ENCODE measurements at regions not wholly inside any gene's neighbourhood (a gene's known extent, or its start where the extent isn't known, plus 50 kb on each side); places are given as distances from the start of the nearest gene placed in this dataset.
A peak's percentile ranks its signal among the peaks of the same experiment; 100 is the strongest.

DNA sequence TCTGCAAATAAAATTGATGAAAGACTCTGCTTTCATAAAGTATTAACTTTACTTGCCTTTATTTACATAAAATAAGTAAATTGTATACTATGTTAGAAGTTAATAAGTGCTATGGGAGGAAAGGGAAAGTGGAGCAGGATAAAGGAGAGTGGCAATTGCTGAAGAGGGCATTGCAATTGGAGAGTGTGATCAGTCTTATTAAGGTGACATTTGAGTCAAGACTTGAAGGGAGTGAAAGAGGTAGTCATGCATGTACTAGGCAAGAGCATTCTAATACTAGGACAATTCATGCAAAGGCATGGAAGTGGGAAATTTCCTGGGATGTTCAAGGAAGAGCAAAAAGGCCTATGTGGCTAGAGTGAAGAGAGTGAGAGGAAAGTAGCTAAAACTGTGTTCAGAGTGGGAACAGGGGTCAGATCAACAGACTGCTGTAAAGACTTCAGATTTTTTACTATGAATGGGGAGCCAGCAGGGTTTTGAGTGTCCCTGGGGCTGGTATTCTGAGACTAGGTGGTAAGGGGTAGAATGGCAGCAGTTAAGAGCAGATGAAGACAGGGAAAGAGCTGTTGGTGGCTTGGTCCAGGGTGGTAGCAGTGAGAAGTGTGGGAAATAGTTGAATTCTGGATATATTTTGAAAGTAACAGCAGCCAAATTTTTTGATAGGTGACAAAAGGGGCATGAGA is 182.3 kb upstream of the RIOK2 start:
- Histone ChIP-seq H3K4me3 (ENCODE audit: low read depth, low read length) (no peak overlapping the region), H4K91ac (ENCODE audit: low read depth, low read length) (no peak overlapping the region), H3K27ac (ENCODE audit: low read depth, low read length) (no peak overlapping the region), H3K79me2 (ENCODE audit: control insufficient read depth, insufficient read depth, low read length, poor library complexity) (no peaks in the 10 kb centered on the region), H3K27me3 (ENCODE audit: insufficient read depth, low read length) (no peaks in the 10 kb centered on the region), H2AK5ac (ENCODE audit: low read length) (no peak overlapping the region), H3K23ac (ENCODE audit: low read length) (no peak overlapping the region), H2BK12ac (ENCODE audit: low read length) (no peak overlapping the region), H3K36me3 (ENCODE audit: control insufficient read depth in 1 of 2, insufficient read depth in 2 of 2, low read length in 2 of 2) (no peaks in the 10 kb centered on the region), H2BK5ac (ENCODE audit: low read depth, low read length, poor library complexity) (no peak overlapping the region), H3K9ac (ENCODE audit: low read length) (no peak overlapping the region), H4K12ac (ENCODE audit: low read depth, low read length) (no peak overlapping the region), H2BK120ac (ENCODE audit: insufficient read depth, low read length, poor library complexity) (no peak overlapping the region), H4K8ac (ENCODE audit: low read depth, low read length) (no peak overlapping the region), H3K9me3 (ENCODE audit: insufficient read depth, low read depth, low read length) (no peaks in the 10 kb centered on the region), H3K4me1 (ENCODE audit: control insufficient read depth in 1 of 2, insufficient read depth in 2 of 2, low read length in 2 of 2) (no peaks in the 10 kb centered on the region), H3K4ac (ENCODE audit: low read depth, low read length) (no peak overlapping the region), H2AFZ (ENCODE audit: insufficient read depth, low read length, poor library complexity) (no peak overlapping the region), H3K18ac (ENCODE audit: low read length) (no peak overlapping the region), H3K79me1 (ENCODE audit: low read length) (no peaks in the 10 kb centered on the region), H3K4me2 (ENCODE audit: low read length) (no peak overlapping the region), H3K14ac (ENCODE audit: low read length) (no peak overlapping the region)
- DNase-seq, result no peak

DNA sequence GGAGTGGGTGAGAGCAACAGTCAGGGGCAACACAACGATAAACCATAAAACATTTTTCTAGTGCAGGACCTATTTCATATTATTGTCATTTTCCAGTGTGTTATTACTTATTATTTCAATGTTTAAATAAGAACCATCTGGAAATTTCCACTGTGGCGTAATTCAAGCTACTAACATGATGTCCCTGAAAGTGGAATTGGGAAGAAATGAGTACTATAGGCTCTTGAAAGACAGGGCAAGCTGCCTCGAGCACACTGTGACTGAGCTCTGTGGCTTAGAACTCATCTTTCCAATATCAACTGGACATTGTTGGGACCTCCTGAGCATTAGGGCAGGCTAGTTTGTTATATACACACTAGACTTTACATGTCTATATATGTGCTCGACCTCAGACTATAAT is 182.9 kb upstream of the RIOK2 start:
- Histone ChIP-seq H3K9ac (ENCODE audit: low read length) (no peak overlapping the region), H3K4me1 (ENCODE audit: control insufficient read depth in 1 of 2, insufficient read depth in 2 of 2, low read length in 2 of 2) (no peaks in the 10 kb centered on the region), H2BK5ac (ENCODE audit: low read depth, low read length, poor library complexity) (no peak overlapping the region), H2AK5ac (ENCODE audit: low read length) (no peak overlapping the region), H3K18ac (ENCODE audit: low read length) (no peak overlapping the region), H4K8ac (ENCODE audit: low read depth, low read length) (no peak overlapping the region), H4K12ac (ENCODE audit: low read depth, low read length) (no peak overlapping the region), H3K79me2 (ENCODE audit: control insufficient read depth, insufficient read depth, low read length, poor library complexity) (no peaks in the 10 kb centered on the region), H4K91ac (ENCODE audit: low read depth, low read length) (no peak overlapping the region), H3K4ac (ENCODE audit: low read depth, low read length) (no peak overlapping the region), H3K36me3 (ENCODE audit: control insufficient read depth in 1 of 2, insufficient read depth in 2 of 2, low read length in 2 of 2) (no peaks in the 10 kb centered on the region), H3K4me3 (ENCODE audit: low read depth, low read length) (no peak overlapping the region), H3K23ac (ENCODE audit: low read length) (no peak overlapping the region), H3K27me3 (ENCODE audit: insufficient read depth, low read length) (no peaks in the 10 kb centered on the region), H2AFZ (ENCODE audit: insufficient read depth, low read length, poor library complexity) (no peak overlapping the region), H2BK120ac (ENCODE audit: insufficient read depth, low read length, poor library complexity) (no peak overlapping the region), H3K79me1 (ENCODE audit: low read length) (no peaks in the 10 kb centered on the region), H2BK12ac (ENCODE audit: low read length) (no peak overlapping the region), H3K4me2 (ENCODE audit: low read length) (no peak overlapping the region), H3K14ac (ENCODE audit: low read length) (no peak overlapping the region), H3K27ac (ENCODE audit: low read depth, low read length) (no peak overlapping the region), H3K9me3 (ENCODE audit: insufficient read depth, low read depth, low read length) (no peaks in the 10 kb centered on the region)
- DNase-seq, result no peak
- no CpG with 5 or more reads among the region's 4 CpGs for WGBS (ENCODE audit: extremely low coverage, insufficient coverage, insufficient read length)

DNA sequence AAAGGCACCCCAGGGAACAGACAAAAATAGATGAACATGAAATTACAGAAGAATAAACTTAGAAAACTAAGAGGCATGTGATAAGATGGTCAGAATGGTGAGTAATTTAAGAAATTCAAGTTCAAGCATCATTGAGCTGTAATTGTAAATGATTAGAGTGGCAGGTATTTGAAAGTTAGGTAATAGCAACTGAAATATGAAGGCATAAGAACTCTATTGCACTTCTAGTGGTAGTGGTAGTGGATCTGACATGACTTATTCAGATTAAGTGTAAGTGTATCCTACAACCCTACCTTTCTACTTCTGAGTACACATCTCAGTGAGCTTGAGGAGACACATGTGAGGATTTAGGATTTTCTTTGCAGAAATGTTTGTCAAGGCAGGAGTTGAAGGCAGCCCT is 192.9 kb upstream of the RIOK2 start:
- Histone ChIP-seq H3K4me3 (ENCODE audit: low read depth, low read length) (no peak overlapping the region), H3K9me3 (ENCODE audit: insufficient read depth, low read depth, low read length) (no peaks in the 10 kb centered on the region), H3K4ac (ENCODE audit: low read depth, low read length) (no peak overlapping the region), H2BK5ac (ENCODE audit: low read depth, low read length, poor library complexity) (no peak overlapping the region), H2BK120ac (ENCODE audit: insufficient read depth, low read length, poor library complexity) (no peak overlapping the region), H2AK5ac (ENCODE audit: low read length) (no peak overlapping the region), H3K9ac (ENCODE audit: low read length) (no peak overlapping the region), H3K79me2 (ENCODE audit: control insufficient read depth, insufficient read depth, low read length, poor library complexity) (no peaks in the 10 kb centered on the region), H3K27me3 (ENCODE audit: insufficient read depth, low read length) (no peaks in the 10 kb centered on the region), H3K4me1 (ENCODE audit: control insufficient read depth in 1 of 2, insufficient read depth in 2 of 2, low read length in 2 of 2) (no peaks in the 10 kb centered on the region), H3K23ac (ENCODE audit: low read length) (no peak overlapping the region), H3K4me2 (ENCODE audit: low read length) (no peak overlapping the region), H3K79me1 (ENCODE audit: low read length) (no peaks in the 10 kb centered on the region), H2BK12ac (ENCODE audit: low read length) (no peak overlapping the region), H3K27ac (ENCODE audit: low read depth, low read length) (no peak overlapping the region), H2AFZ (ENCODE audit: insufficient read depth, low read length, poor library complexity) (no peak overlapping the region), H4K12ac (ENCODE audit: low read depth, low read length) (no peak overlapping the region), H3K18ac (ENCODE audit: low read length) (no peak overlapping the region), H3K36me3 (ENCODE audit: control insufficient read depth in 1 of 2, insufficient read depth in 2 of 2, low read length in 2 of 2) (no peaks in the 10 kb centered on the region), H3K14ac (ENCODE audit: low read length) (no peak overlapping the region), H4K8ac (ENCODE audit: low read depth, low read length) (no peak overlapping the region), H4K91ac (ENCODE audit: low read depth, low read length) (no peak overlapping the region)
- DNase-seq, result peak in 1 of 2 donors; percentile 3

DNA sequence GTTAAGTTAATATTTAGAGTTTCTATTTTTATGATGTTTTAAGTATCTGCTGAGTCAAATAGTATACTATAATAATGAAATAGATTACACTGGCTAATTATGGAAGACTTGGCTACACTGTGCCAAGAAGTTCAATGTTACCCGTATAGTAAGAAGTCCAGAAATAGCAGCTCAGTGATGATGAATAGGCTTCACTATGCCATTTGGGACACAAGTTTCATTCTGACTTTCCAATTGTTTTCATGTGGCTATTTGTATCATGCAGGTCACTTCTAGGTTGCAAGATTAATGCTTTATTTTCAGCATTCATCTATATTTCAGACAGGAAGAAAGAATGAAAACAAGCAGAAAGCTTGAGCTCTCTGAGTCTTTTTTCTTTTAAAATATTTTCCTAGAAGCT is 194.5 kb upstream of the RIOK2 start:
- DNase-seq, result no peak
- WGBS (ENCODE audit: extremely low coverage, insufficient coverage, insufficient read length), result no CpG with 5 or more reads among the region's 1 CpG

More for the DNA sequence above, 194.5 kb upstream of the RIOK2 start:
- Histone ChIP-seq H3K4me3 (ENCODE audit: low read depth, low read length) (no peak overlapping the region), H3K9ac (ENCODE audit: low read length) (no peak overlapping the region), H3K9me3 (ENCODE audit: insufficient read depth, low read depth, low read length) (no peaks in the 10 kb centered on the region), H3K36me3 (ENCODE audit: control insufficient read depth in 1 of 2, insufficient read depth in 2 of 2, low read length in 2 of 2) (no peaks in the 10 kb centered on the region), H3K4ac (ENCODE audit: low read depth, low read length) (no peak overlapping the region), H3K18ac (ENCODE audit: low read length) (no peak overlapping the region), H4K12ac (ENCODE audit: low read depth, low read length) (no peak overlapping the region), H3K23ac (ENCODE audit: low read length) (no peak overlapping the region), H3K27me3 (ENCODE audit: insufficient read depth, low read length) (no peaks in the 10 kb centered on the region), H4K8ac (ENCODE audit: low read depth, low read length) (no peak overlapping the region), H2BK5ac (ENCODE audit: low read depth, low read length, poor library complexity) (no peak overlapping the region), H3K79me1 (ENCODE audit: low read length) (no peaks in the 10 kb centered on the region), H3K4me1 (ENCODE audit: control insufficient read depth in 1 of 2, insufficient read depth in 2 of 2, low read length in 2 of 2) (no peaks in the 10 kb centered on the region), H2AFZ (ENCODE audit: insufficient read depth, low read length, poor library complexity) (no peak overlapping the region), H3K4me2 (ENCODE audit: low read length) (no peak overlapping the region), H4K91ac (ENCODE audit: low read depth, low read length) (no peak overlapping the region), H2BK120ac (ENCODE audit: insufficient read depth, low read length, poor library complexity) (no peak overlapping the region), H3K14ac (ENCODE audit: low read length) (no peak overlapping the region), H2AK5ac (ENCODE audit: low read length) (no peak overlapping the region), H3K79me2 (ENCODE audit: control insufficient read depth, insufficient read depth, low read length, poor library complexity) (no peaks in the 10 kb centered on the region), H3K27ac (ENCODE audit: low read depth, low read length) (no peak overlapping the region), H2BK12ac (ENCODE audit: low read length) (no peak overlapping the region)
